CD4-positive, alpha-beta T cell treated with Interleukin-17A for 4 hours (primary cell): ENCODE measurements at regions not wholly inside any gene's neighbourhood (a gene's known extent, or its start where the extent isn't known, plus 50 kb on each side); places are given as distances from the start of the nearest gene placed in this dataset.

Experiments used
- DNase-seq: peaks from one replicate; pipeline ENCODE4 v3.0.0-alpha.2; 2020; ENCODE audit warnings: mixed read lengths

- DNase-seq: no peak
Measured at GRCh38 chr7:121488111-121488650, 92.1 kb upstream of the FAM3C start.

DNA sequence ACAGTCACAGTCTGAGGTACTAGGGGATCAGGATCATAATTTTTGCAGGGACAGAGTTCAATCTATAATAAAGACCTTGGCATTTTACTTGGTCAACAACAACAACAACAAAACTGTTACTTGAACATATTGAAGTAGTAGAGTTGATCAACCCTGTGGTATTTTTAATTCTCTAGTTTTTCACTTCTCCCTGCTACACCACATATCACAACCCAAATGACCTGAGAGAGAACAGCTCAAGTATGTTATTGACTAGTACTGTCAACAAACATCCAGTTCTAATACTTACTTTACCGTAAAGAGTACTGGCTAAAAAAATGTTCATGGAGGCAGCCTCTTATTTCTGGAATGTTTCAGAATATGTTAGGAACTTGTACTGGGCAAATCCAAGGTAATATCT lies 90.5 kb upstream of the FAM3C start:
- DNase-seq: no peak

DNA sequence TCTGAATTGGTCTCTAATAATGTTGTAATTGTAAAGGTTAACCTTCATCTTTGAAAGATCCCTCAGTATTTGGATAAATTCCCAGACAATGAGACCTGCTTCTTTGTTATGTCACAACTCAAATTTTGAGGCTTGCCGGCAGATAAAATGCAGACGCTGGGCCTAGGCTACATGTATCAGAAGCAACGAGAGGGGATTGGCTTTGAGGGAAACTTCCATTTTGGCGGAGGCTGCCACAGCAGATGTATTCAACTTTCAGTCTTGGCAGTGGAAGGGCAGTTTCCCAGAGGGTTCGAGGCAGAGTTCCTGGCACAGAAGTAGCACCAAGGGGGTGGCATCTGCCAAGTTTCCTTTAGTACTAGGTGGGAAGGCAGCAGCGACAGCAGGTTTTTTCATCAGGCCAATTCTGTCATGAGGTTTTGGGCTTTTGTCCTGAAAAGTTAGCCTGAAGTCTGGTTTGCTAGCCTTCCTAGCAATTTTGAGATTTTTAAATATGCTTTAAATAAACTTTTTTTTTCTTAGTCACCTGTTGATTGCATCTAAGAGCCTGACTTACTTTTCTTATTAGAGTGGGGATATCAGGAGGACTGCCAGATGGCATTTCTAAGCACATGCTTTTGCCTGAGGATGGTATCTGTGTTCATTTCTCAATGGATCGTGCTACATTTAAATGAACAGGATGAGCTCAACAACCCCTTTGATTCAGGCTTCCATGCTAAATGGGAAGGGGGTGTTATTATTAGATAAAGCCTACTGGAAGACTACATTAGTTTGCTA lies 89.5 kb upstream of the FAM3C start:
- no peak for DNase-seq

GRCh38 chr7:121484089-121484763 lies 88.1 kb upstream of the FAM3C start:
- no peak for DNase-seq

- no peak for DNase-seq
Measured at GRCh38 chr7:121480566-121481335, 84.6 kb upstream of the FAM3C start.

DNA sequence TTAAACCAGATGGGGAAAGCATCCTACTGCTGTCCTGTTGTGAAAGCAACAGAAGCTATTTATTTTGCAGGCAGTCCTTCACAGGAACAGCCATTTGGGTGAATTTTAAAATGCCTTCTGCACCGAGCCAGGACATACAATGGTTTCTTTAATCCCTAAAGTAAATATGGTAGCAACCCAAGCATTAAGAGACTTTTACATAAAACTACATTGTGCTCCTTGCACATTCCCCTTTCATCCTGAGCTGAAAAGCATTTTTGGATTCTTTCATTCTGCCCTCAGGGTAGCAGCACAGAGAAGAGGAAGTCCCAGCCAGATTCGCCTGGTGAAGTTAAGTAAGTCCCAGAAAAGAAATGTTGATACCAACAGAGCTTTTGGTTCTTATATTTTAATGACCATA lies 84.0 kb upstream of the FAM3C start:
- DNase-seq: no peak

DNA sequence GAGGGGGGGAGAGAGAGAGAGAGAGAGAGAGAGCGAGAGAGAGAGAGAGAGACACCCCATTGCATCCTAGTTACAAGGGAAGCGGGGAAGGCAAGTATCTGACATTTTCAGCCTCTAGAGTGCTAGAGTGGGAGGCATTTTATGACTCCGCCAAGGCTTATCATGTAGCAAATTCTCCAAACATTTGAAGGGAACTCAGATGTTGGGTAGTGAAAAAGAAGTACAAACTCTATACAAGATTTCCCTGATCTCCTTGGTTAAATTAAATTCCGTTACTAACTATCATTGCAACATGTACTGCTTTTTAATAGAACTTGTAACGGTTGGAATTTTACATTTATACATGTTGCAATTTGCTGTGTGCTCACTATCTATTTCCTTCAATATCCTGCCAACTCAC lies 83.4 kb upstream of the FAM3C start:
- no peak for DNase-seq

GRCh38 chr7:121475806-121476205 lies 79.7 kb upstream of the FAM3C start:
- no peak for DNase-seq

GRCh38 chr7:121474301-121474673 lies 78.2 kb upstream of the FAM3C start:
- no peak for DNase-seq

GRCh38 chr7:121473645-121474300 lies 77.7 kb upstream of the FAM3C start:
- DNase-seq: no peak

- no peak for DNase-seq
Measured at GRCh38 chr7:121466455-121466854, 70.3 kb upstream of the FAM3C start.

GRCh38 chr7:121459148-121459547 lies 63.0 kb upstream of the FAM3C start:
- no peak for DNase-seq

DNA sequence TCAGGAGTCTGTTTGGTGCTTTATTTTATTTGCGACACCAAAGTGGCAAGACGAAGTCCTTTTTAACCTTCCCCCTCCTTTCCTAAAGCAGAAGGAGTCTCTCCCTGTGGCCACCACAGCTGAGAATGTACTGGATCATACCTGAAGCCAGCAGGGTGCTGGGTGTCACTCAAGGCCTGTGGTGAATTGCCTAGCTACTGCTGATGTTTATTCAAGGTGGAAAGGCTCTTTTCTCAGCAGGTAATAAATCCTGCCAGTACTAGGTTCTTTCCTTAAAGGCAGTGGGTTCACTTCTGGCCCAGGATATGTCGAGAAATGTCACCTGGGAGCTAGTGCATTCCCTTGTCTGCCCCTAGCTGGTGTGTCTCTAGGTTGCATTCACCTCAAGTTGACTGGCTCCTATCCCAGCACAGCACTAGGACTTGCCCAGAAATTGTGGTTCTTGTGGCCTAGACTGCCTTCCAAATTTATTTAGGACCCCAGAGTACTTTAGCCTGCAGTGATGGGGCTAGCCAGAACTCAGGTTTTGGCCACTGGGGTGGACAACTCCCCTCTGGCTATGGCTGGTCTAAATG lies 60.8 kb upstream of the FAM3C start:
- no peak for DNase-seq

DNA sequence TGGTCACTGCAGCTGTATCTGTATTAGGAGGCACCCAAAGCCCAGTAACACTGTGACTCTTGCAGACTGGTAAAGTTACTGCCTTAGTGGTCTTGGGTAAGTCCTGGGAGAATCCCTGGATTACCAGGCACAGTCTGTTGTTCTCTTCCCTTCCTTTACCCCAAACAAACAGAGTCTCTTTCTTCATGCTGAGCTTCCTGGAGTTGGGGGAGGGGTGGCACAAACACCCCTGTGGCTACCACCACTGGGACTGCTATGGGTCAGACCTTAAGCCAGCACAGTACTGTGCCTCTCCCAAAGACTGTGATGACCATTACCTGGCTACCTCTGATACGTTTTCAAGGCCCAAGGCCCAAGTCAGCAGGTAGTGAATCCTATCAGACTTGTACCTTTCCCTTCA lies 59.9 kb upstream of the FAM3C start:
- DNase-seq: no peak

GRCh38 chr7:121452389-121452788 lies 56.3 kb upstream of the FAM3C start:
- DNase-seq: no peak

- no peak for DNase-seq
Measured at GRCh38 chr7:121451367-121452094, 55.4 kb upstream of the FAM3C start.

DNA sequence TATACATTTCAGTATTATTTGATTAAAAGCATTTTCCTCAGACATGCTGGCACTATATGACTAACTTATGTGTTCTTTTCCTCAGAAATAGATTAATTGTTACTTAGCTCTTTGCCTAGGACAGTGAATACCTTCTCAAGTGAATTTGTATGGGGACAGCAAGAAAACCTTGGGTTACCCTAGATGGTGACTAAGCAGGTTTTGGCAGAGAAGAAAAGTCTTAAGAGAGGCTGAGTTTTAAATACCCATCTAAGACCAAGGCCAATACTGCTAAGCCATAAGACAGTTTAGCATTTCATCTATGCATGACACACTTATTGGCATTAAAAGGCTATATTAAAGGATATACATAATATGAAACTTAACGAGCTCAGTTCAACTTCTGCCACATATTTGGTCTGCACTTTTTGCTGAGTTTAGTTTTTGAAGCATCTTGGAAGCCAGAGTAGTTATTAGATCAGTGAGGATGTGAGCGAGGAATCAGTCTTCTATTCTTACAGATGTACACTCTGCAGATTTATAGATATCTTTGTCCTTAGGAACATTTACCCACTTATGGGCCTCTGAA lies 54.6 kb upstream of the FAM3C start:
- no peak for DNase-seq

GRCh38 chr7:121449735-121450240 lies 53.7 kb upstream of the FAM3C start:
- no peak for DNase-seq

- DNase-seq: no peak
Measured at GRCh38 chr7:121449329-121449728, 53.2 kb upstream of the FAM3C start.

DNA sequence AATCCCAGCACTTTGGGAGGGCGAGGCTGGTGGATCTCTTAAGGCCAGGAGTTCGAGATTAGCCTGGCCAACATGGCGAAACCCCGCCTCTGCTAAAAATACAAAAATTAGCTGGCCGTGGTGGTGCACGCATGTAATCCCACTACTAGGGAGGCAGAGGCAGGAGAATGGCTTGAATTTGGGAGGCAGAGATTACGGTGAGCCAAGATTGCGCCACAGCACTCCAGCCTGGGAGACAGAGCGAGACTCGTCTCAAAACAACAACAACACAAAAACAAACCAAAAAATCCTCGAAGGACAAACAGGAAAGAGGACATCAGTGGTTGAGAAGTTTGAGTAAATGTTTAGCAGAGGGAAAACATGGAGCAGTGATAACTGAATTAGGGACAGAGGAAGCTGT lies 52.3 kb upstream of the FAM3C start:
- DNase-seq: no peak

DNA sequence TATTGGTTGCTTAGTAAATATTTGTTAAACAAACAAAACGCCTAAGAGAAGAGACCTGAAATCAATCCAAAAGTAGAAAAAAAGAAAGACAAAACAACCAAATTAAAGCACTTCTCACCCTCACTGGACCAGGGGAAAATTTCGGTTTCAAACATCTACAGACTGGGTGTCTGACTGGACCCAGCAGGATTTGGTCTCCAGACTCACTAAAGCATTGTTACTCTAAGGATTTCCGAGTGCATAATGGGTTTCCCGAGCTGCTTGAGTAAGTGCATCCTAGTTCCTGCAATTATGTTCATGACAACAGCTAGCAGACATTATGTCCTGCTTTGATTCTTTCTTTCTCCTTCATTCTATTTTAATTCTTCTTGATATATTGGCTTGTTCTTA lies 51.8 kb upstream of the FAM3C start:
- no peak for DNase-seq
